ENCODE measurements at regions not wholly inside any gene's neighbourhood (a gene's known extent, or its start where the extent isn't known, plus 50 kb on each side); places are given as distances from the start of the nearest gene placed in this dataset.
"Not testable (repeated sequence)": the region's sequence is repeated elsewhere in the genome, so short reads cannot be mapped to it uniquely, and the experiment has no call there.

DNA sequence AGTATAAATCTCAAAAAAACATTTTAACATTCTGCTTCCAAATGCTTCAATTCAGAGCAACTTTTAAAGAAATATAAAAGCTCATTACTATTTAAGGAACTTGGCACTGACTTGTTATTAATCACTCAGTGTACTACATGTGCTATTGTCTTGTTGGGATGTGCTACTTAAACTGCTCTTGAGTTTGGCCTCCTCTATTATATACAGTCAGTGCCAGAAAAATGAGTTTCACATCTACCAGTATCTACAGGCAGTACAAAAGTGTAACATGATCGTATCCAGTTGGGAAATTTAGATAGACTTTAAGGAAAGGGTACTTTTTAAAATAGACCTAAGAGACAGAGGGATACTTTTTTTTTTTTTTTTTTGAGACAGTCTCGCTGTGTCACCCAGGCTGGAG lies 627.3 kb upstream of the SLC35B3 start:
- H3K27me3 Mint-ChIP-seq, result no peaks in the 10 kb centered on the region
- no peaks in the 10 kb centered on the region for H3K36me3 Mint-ChIP-seq (ENCODE audit: low read depth)
- H3K4me3 Mint-ChIP-seq, result no peak overlapping the region
- intact Hi-C loops (cut with micrococcal nuclease), result no loop called here
- H3K9me3 Mint-ChIP-seq, result no peaks in the 10 kb centered on the region
- no peak overlapping the region for H3K27ac Mint-ChIP-seq
- no peaks in the 10 kb centered on the region for H3K4me1 Mint-ChIP-seq (ENCODE audit: low read depth)

DNA sequence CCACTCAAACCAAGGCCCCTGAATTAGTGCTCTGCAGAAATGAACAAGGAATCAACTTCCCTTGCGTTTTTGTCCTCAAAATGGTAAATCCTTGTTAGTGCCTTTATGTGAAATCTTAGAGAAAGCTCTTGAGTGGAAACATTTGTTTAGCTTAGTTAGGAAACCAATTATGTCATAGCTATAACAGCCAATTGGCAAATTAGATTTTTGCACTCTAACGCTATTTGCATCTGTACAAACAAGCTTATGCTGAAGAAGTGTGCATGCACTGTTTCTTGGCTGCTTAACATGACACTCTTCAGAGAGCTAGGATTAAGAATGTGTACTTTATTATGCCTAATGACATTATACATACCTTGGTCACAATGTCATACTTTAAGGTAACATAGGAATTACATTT lies 622.6 kb upstream of the SLC35B3 start:
- Mint-ChIP-seq H3K4me3 (no peak overlapping the region), H3K9me3 (no peaks in the 10 kb centered on the region), H3K4me1 (ENCODE audit: low read depth) (no peaks in the 10 kb centered on the region), H3K27me3 (no peaks in the 10 kb centered on the region), H3K36me3 (ENCODE audit: low read depth) (no peaks in the 10 kb centered on the region), H3K27ac (no peak overlapping the region)
- intact Hi-C loops (cut with micrococcal nuclease), result no loop called here

DNA sequence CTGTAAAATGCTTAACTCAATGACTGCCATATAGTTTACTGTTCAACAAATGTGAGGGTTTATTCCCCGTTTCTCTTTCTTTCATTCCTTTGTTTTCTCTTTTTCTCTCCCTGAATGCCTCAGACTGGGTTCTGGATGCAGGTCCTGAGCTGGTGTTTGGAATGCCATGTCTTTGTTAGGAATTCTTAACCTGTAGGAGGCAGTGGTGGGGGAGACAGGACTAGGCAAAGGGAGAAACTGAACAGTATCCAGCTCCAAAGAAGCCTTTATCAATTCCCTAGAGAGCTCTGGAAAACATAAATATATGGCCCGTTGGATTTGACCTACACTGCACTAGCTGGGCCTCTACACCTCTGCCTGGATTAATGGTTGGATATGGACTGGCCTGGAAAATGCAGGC lies 621.2 kb upstream of the SLC35B3 start:
- H3K27ac Mint-ChIP-seq, result no peak overlapping the region
- intact Hi-C loops (cut with micrococcal nuclease), result no loop called here
- H3K9me3 Mint-ChIP-seq, result no peaks in the 10 kb centered on the region

DNA sequence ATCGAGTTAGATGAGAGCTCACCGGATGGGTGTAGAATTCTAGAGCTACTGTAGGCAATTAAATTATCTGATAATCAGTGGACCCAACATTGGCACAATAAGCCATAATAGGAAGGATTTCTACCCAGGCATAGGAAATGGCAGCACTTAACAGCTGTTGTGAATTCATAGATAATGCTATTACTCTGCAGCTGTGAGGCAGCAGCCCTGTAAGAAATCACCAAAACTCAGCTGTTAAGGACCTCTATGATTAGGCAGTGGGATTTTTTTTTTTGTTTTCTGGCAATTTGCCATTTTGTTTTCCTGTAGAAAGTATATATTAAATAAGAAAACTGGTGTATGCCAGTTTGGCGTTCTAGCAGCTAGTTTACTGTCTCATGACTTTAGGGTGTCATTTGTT lies 609.1 kb upstream of the SLC35B3 start:
- Mint-ChIP-seq H3K4me1 (ENCODE audit: low read depth) (no peaks in the 10 kb centered on the region), H3K27me3 (no peaks in the 10 kb centered on the region), H3K9me3 (peaks cover 43% of the 10 kb centered on the region), H3K27ac (no peak overlapping the region), H3K36me3 (ENCODE audit: low read depth) (no peaks in the 10 kb centered on the region), H3K4me3 (no peak overlapping the region)
- intact Hi-C loops (cut with micrococcal nuclease), result no loop called here

More for the DNA sequence above, 621.2 kb upstream of the SLC35B3 start:
- Mint-ChIP-seq H3K4me1 (ENCODE audit: low read depth) (no peaks in the 10 kb centered on the region), H3K36me3 (ENCODE audit: low read depth) (no peaks in the 10 kb centered on the region), H3K27me3 (no peaks in the 10 kb centered on the region), H3K4me3 (no peak overlapping the region)

DNA sequence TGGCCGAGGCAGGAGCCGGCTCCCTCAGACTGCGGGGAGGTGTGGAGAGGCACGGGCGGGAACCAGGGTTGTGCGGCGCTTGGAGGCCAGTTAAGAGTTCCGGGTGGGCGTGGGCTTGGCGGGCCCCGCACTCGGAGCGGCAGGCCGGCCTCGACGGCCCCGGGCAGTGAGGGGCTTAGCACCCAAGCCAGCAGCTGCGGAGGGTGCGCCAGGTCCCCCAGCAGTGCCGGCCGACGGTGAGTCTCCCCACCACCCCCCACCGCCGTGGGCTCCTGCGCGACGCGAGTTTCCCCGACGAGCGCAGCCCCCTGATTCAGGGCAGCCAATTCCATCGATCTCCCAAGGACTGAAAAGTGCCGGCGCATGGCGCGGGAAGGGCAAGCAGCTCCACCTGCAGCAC lies 605.4 kb upstream of the SLC35B3 start:
- H3K27ac Mint-ChIP-seq, result no peak overlapping the region
- H3K4me3 Mint-ChIP-seq, result no peak overlapping the region
- H3K4me1 Mint-ChIP-seq (ENCODE audit: low read depth), result no peaks in the 10 kb centered on the region

DNA sequence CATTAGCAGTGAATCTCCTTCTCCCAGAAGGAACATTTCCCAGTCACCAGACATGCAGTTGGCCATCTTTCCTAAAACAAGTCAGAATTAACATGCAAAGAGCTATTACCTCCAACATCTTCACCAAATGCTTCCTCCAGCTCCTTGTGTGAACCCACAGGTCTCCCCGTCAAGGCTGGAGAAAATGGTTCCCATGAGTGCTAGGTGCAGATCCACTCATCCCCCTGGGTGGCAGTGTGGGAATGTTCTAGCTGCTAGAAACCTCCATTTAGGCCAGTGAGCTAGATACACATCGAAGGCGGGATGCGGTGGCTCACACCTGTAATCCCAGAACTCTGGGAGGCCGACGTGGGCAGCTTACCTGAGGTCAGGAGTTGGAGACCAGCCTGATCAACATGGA lies 603.9 kb upstream of the SLC35B3 start:
- no peak overlapping the region for H3K4me3 Mint-ChIP-seq

More for the DNA sequence above, 605.4 kb upstream of the SLC35B3 start:
- no peaks in the 10 kb centered on the region for H3K27me3 Mint-ChIP-seq
- intact Hi-C loops (cut with micrococcal nuclease), result no loop called here
- no peaks in the 10 kb centered on the region for H3K36me3 Mint-ChIP-seq (ENCODE audit: low read depth)
- H3K9me3 Mint-ChIP-seq, result peaks cover 49% of the 10 kb centered on the region

DNA sequence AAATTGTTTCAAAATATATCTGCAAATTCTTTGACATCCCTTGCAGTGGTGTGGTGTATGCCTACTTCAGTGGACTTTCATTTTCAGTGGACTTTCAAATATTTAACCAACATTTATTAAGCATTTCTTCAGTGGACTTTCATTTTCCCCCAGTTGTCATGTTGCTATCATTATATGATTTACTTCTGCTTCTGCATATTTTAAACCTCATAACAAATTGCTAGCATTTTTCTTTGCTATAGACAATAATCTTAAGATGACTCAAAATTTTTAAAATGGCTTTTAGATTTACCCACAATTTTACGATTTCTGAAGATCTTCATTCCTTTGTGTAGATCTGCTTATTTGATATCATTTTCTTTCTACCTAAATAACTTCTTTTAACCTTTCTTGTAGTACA lies 592.7 kb upstream of the SLC35B3 start:
- intact Hi-C loops (cut with micrococcal nuclease), result no loop called here
- no peaks in the 10 kb centered on the region for H3K9me3 Mint-ChIP-seq
- no peaks in the 10 kb centered on the region for H3K4me1 Mint-ChIP-seq (ENCODE audit: low read depth)
- no peak overlapping the region for H3K27ac Mint-ChIP-seq
- no peaks in the 10 kb centered on the region for H3K27me3 Mint-ChIP-seq
- H3K4me3 Mint-ChIP-seq, result no peak overlapping the region
- H3K36me3 Mint-ChIP-seq (ENCODE audit: low read depth), result no peaks in the 10 kb centered on the region

More for the DNA sequence above, 603.9 kb upstream of the SLC35B3 start:
- H3K9me3 Mint-ChIP-seq, result peaks cover 49% of the 10 kb centered on the region
- no peak overlapping the region for H3K27ac Mint-ChIP-seq
- H3K27me3 Mint-ChIP-seq, result no peaks in the 10 kb centered on the region
- no peaks in the 10 kb centered on the region for H3K36me3 Mint-ChIP-seq (ENCODE audit: low read depth)
- H3K4me1 Mint-ChIP-seq (ENCODE audit: low read depth), result no peaks in the 10 kb centered on the region
- intact Hi-C loops (cut with micrococcal nuclease), result no loop called here

DNA sequence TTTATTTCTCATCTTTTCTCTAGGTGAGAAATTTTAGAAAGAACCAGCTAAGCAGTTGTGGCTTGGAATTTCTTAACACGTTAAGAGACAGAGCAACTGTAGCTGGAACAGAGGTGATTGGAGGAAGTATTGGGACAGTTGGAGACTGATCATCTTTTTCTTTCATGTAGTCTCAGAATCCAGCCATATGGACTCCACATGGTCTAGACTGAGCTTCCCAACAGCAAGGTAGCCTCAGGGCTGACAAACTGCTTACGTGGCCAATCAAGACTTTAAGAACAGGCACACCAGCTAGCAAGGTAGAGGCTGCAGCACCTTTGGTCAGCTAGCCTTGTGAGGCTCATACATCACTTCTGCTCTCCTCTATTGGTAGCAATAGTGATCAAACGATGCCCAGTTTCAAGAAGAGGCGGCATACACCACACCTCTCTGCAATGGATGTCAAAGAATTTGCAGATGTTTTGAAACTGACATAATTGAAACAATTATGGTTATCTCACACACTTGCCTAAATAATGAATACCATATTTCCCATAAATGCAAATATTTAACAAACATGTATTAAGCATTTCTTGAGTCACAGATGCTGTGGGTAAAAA lies 590.5 kb upstream of the SLC35B3 start:
- intact Hi-C loops (cut with micrococcal nuclease), result no loop called here
- Mint-ChIP-seq H3K9me3 (no peaks in the 10 kb centered on the region), H3K4me3 (no peak overlapping the region), H3K27ac (no peak overlapping the region), H3K36me3 (ENCODE audit: low read depth) (no peaks in the 10 kb centered on the region), H3K27me3 (no peaks in the 10 kb centered on the region), H3K4me1 (ENCODE audit: low read depth) (no peaks in the 10 kb centered on the region)

DNA sequence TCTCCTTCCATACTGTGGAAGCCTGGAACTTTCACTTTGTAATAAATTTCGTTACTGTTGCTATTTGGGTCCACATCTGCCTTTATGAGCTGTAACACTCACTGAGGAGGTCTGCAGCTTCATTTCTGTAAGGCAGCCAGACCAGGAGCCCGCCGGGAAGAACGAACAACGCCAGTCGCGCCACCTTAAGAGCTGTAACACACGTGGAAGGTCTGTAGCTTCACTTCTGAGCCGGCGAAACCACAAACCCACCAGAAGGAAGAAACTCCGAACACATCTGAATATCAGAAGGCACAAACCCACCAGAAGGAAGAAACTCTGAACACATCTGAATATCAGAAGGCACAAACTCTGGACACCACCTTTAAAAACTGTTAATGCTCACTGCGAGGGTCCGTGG lies 589.9 kb upstream of the SLC35B3 start:
- H3K27me3 Mint-ChIP-seq, result no peaks in the 10 kb centered on the region
- no peaks in the 10 kb centered on the region for H3K4me1 Mint-ChIP-seq (ENCODE audit: low read depth)
- H3K27ac Mint-ChIP-seq, result no peak overlapping the region
- intact Hi-C loops (cut with micrococcal nuclease), result no loop called here
- H3K36me3 Mint-ChIP-seq (ENCODE audit: low read depth), result no peaks in the 10 kb centered on the region
- no peaks in the 10 kb centered on the region for H3K9me3 Mint-ChIP-seq
- H3K4me3 Mint-ChIP-seq, result peak overlapping the region; percentile 50

DNA sequence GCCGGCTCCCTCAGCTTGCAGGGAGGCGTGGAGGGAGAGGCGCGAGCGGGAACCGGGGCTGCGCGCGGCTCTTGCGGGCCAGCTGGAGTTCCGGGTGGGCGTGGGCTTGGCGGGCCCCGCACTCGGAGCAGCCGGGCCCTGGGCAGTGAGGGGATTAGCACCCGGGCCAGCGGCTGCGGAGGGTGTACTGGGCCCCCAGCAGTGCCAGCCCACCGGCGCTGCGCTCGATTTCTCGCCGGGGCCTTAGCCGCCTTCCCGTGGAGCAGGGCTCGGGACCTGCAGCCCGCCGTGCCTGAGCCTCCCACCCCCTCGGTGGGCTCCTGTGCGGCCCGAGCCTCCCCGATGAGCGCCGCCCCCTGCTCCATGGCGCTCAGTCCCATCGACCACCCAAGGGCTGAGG lies 588.9 kb upstream of the SLC35B3 start:
- H3K27me3 Mint-ChIP-seq; H3K4me1 Mint-ChIP-seq (ENCODE audit: low read depth); H3K4me3 Mint-ChIP-seq; H3K36me3 Mint-ChIP-seq (ENCODE audit: low read depth); H3K27ac Mint-ChIP-seq; intact Hi-C loops (cut with micrococcal nuclease); H3K9me3 Mint-ChIP-seq: not testable (repeated sequence)

DNA sequence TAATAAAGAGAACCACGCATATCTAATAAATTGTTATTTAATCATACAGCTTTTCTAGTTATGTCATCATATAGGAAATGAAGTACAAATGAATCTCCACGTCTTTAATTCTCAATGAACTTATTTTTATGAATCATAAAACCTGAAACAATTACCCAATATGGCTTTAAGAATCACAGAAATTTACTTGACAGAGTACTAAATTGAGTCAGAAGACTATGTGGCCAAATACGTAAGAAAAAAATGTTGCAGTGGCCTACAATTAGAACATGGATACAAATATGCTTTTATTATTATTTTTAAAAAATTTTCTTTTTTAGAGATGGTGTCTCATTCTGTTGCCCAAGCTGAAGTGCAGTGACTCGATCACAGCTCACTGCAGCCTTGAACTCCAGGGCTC lies 584.7 kb upstream of the SLC35B3 start:
- Mint-ChIP-seq H3K27ac (no peak overlapping the region), H3K4me3 (no peak overlapping the region), H3K4me1 (ENCODE audit: low read depth) (no peaks in the 10 kb centered on the region), H3K36me3 (ENCODE audit: low read depth) (no peaks in the 10 kb centered on the region), H3K27me3 (no peaks in the 10 kb centered on the region), H3K9me3 (no peaks in the 10 kb centered on the region)
- intact Hi-C loops (cut with micrococcal nuclease), result no loop called here

DNA sequence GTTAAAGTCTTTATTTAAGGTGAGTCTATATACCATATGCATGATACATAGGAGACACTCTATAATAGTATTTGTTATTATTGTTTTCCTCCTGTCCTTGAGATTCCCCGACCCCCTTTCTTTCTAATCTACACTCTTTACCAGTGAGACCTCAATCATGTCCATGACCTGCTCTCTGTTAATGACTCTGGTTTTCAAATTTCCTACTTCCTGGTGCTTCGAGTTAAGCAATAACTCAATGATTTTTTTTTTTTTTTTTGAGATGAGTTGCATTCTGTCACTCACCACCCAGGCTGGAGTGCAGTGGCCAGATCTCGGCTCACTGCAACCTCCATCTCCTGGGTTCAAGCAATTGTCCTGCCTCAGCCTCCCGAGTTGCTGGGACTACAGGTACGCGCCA lies 574.6 kb upstream of the SLC35B3 start:
- Mint-ChIP-seq H3K4me1 (ENCODE audit: low read depth) (no peaks in the 10 kb centered on the region), H3K4me3 (no peak overlapping the region), H3K27me3 (no peaks in the 10 kb centered on the region), H3K9me3 (no peaks in the 10 kb centered on the region), H3K36me3 (ENCODE audit: low read depth) (no peaks in the 10 kb centered on the region), H3K27ac (no peak overlapping the region)
- intact Hi-C loops (cut with micrococcal nuclease), result no loop called here

DNA sequence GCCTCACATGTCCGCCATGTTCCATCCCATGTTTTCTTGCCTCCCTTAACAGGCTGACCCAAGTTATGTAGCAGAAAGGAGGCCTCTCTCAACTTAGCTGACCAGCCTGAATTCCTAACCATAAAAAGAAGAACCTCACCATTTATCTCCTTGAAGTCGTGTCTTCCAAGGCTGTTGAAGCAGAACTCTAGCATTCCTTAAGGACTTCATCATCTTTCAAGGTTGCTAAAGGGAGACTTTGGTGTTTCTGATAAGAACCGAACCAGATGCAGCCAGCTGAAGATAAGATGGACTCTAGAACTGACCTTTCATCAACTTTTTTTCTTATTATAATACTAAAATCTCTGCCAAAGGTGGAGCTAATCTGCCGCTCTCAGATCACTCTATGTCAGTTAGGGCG lies 571.7 kb upstream of the SLC35B3 start:
- H3K9me3 Mint-ChIP-seq, result no peaks in the 10 kb centered on the region
- no peaks in the 10 kb centered on the region for H3K4me1 Mint-ChIP-seq (ENCODE audit: low read depth)
- no peaks in the 10 kb centered on the region for H3K36me3 Mint-ChIP-seq (ENCODE audit: low read depth)
- no peaks in the 10 kb centered on the region for H3K27me3 Mint-ChIP-seq
- intact Hi-C loops (cut with micrococcal nuclease), result no loop called here
- H3K27ac Mint-ChIP-seq, result no peak overlapping the region
- H3K4me3 Mint-ChIP-seq, result no peak overlapping the region

DNA sequence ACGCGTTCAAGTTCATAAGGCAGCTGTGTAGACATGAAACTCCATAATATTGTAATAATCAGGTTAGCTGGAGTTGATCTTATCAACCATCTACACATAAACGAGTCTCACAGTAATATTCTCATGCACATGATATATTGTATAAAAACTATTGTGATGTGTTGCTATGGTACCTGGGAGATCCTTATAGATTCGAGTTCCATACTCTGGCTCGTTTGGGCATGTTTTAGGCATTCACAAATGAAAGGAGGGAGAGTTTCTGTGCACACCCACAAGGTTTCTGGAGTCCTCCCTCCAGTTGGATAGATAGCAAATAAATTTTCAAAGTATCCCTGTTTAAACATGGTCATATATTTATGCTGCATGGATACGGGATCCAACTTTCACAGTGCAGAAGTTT lies 567.5 kb upstream of the SLC35B3 start:
- no peak overlapping the region for H3K4me3 Mint-ChIP-seq
- no peak overlapping the region for H3K27ac Mint-ChIP-seq
- H3K9me3 Mint-ChIP-seq, result no peaks in the 10 kb centered on the region
- no peaks in the 10 kb centered on the region for H3K27me3 Mint-ChIP-seq
- intact Hi-C loops (cut with micrococcal nuclease), result no loop called here
- H3K36me3 Mint-ChIP-seq (ENCODE audit: low read depth), result no peaks in the 10 kb centered on the region
- no peaks in the 10 kb centered on the region for H3K4me1 Mint-ChIP-seq (ENCODE audit: low read depth)

DNA sequence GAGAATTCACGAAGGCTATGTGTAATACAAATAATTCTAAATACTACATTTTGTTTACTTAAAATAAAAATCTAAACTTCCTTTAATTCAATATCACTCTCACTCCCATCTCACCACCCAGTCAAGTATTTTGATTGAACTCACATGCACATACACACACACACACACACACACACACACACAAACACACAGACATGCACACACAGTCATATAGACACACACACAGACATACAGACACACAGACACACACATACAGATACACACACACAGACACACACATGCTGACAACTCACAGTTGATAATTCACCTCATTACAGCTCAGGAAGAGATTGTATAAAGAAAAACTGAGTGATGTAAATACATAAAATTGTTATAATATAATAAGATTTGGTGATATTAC lies 559.8 kb upstream of the SLC35B3 start:
- no peaks in the 10 kb centered on the region for H3K4me1 Mint-ChIP-seq (ENCODE audit: low read depth)
- no peaks in the 10 kb centered on the region for H3K9me3 Mint-ChIP-seq
- intact Hi-C loops (cut with micrococcal nuclease), result no loop called here
- H3K36me3 Mint-ChIP-seq (ENCODE audit: low read depth), result no peaks in the 10 kb centered on the region
- no peak overlapping the region for H3K4me3 Mint-ChIP-seq
- no peak overlapping the region for H3K27ac Mint-ChIP-seq
- H3K27me3 Mint-ChIP-seq, result no peaks in the 10 kb centered on the region
